ENCODE measurements at regions not wholly inside any gene's neighbourhood (a gene's known extent, or its start where the extent isn't known, plus 50 kb on each side); places are given as distances from the start of the nearest gene placed in this dataset.

DNA sequence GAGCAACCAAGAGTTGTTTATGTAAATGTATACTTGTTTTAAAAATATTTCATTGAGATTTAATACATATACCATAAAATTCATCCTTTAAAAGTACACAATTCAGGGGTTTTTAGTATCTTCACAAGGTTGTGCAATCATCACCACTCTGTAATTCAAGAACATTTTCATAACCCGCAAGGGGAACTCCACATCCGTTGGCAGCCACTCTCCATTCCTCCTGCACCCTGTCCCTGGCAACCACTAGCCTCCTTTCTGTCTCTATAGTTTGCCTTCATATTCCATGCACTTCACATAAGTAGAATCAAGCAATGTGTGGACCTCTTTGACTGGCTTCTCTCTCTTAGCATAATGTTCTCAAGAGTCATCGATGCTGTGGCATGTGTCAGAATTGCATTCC lies 104.2 kb upstream of the PDE10A start:
- DNase-seq (ENCODE audit: low spot score): no peak
- Mint-ChIP-seq H3K36me3 (ENCODE audit: low read depth) (no peaks in the 10 kb centered on the region), H3K4me1 (peaks cover 10% of the 10 kb centered on the region; the same call in 2 of the 3 replicates), H3K4me3 (no peak overlapping the region), H3K27ac (no peak overlapping the region), H3K27me3 (ENCODE audit: insufficient read depth, low read depth, poor library complexity) (peaks cover 4% of the 10 kb centered on the region), H3K9me3 (peaks cover 4% of the 10 kb centered on the region; the same call in 1 of the 3 replicates)
- Histone ChIP-seq H3K27ac (ENCODE audit: low read depth) (no peak overlapping the region), H3K79me2 (replicated peaks; ENCODE audit: insufficient read depth) (no peaks in the 10 kb centered on the region), H3K4me2 (no peak overlapping the region), H3K9me2 (ENCODE audit: insufficient read depth) (no peaks in the 10 kb centered on the region), H3K27me3 (ENCODE audit: insufficient read depth) (peaks cover 7% of the 10 kb centered on the region; the same call in 1 of the 2 replicates), H4K20me1 (replicated peaks; ENCODE audit: insufficient read depth) (no peaks in the 10 kb centered on the region), H3F3A (replicated peaks; ENCODE audit: low read depth) (no peaks in the 10 kb centered on the region), H3K4me1 (ENCODE audit: insufficient read depth) (no peaks in the 10 kb centered on the region), H2AFZ (no peak overlapping the region), H3K4me3 (no peak overlapping the region), H3K36me3 (ENCODE audit: insufficient read depth) (no peaks in the 10 kb centered on the region)
- no peak for TF ChIP-seq EZH2 (IDR thresholded peaks at IDR 0.05; ENCODE audit: low read depth, unreplicated experiment)
- no peak for ATAC-seq

DNA sequence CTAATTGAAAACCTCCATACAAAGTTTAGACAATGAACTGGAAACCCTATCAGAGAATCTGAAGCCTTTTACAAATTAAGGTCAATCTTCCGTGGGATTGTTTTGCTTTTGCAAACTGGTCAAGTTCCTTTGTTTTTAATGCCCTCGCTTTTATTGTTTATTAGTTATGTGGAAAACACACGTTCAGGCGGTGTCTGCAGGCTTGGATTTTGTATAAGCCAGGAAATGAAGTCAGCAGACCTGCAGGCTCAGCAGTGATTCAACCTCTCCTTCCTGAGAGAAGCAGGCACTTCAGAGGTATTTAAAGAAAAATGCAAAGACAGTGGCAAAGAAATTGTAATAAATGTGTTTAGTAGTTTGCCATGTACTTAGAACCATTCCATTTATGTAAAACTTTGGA lies 103.4 kb upstream of the PDE10A start:
- Mint-ChIP-seq H3K27ac (no peak overlapping the region), H3K36me3 (ENCODE audit: low read depth) (no peaks in the 10 kb centered on the region), H3K4me3 (no peak overlapping the region), H3K27me3 (ENCODE audit: insufficient read depth, low read depth, poor library complexity) (peaks cover 4% of the 10 kb centered on the region), H3K9me3 (peaks cover 7% of the 10 kb centered on the region; the same call in 2 of the 3 replicates), H3K4me1 (peaks cover 10% of the 10 kb centered on the region; the same call in 2 of the 3 replicates)
- no peak for ATAC-seq
- H3K4me2 ChIP-seq: no peak overlapping the region
- no peaks in the 10 kb centered on the region for H4K20me1 ChIP-seq (replicated peaks; ENCODE audit: insufficient read depth)
- H3K79me2 ChIP-seq (replicated peaks; ENCODE audit: insufficient read depth): no peaks in the 10 kb centered on the region
- H3K4me1 ChIP-seq (ENCODE audit: insufficient read depth): no peaks in the 10 kb centered on the region
- no peak for DNase-seq (ENCODE audit: low spot score)
- no peak overlapping the region for H3K27ac ChIP-seq (ENCODE audit: low read depth)
- H3K9me2 ChIP-seq (ENCODE audit: insufficient read depth): no peaks in the 10 kb centered on the region
- no peaks in the 10 kb centered on the region for H3F3A ChIP-seq (replicated peaks; ENCODE audit: low read depth)
- H2AFZ ChIP-seq: no peak overlapping the region
- peaks cover 7% of the 10 kb centered on the region; the same call in 1 of the 2 replicates for H3K27me3 ChIP-seq (ENCODE audit: insufficient read depth)
- no peak overlapping the region for H3K4me3 ChIP-seq
- no peaks in the 10 kb centered on the region for H3K36me3 ChIP-seq (ENCODE audit: insufficient read depth)
- TF ChIP-seq JUNB (IDR thresholded peaks at IDR 0.05; ENCODE audit: unreplicated experiment) (no peak), EZH2phosphoT487 (IDR thresholded peaks at IDR 0.05; ENCODE audit: unreplicated experiment) (no peak), EZH2 (IDR thresholded peaks at IDR 0.05; ENCODE audit: low read depth, unreplicated experiment) (no peak), NANOG (IDR thresholded peaks at IDR 0.05; ENCODE audit: borderline replicate concordance) (no peak), ZNF114 (CRISPR knock-in tag; IDR thresholded peaks at IDR 0.05) (no peak), POLR2AphosphoS5 (IDR thresholded peaks at IDR 0.05; ENCODE audit: low read depth) (no peak)
- TF ChIP-seq, protein P1, sequence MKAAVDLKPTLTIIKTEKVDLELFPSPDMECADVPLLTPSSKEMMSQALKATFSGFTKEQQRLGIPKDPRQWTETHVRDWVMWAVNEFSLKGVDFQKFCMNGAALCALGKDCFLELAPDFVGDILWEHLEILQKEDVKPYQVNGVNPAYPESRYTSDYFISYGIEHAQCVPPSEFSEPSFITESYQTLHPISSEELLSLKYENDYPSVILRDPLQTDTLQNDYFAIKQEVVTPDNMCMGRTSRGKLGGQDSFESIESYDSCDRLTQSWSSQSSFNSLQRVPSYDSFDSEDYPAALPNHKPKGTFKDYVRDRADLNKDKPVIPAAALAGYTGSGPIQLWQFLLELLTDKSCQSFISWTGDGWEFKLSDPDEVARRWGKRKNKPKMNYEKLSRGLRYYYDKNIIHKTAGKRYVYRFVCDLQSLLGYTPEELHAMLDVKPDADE (IDR thresholded peaks at IDR 0.05): no peak
- TF ChIP-seq, protein P2, sequence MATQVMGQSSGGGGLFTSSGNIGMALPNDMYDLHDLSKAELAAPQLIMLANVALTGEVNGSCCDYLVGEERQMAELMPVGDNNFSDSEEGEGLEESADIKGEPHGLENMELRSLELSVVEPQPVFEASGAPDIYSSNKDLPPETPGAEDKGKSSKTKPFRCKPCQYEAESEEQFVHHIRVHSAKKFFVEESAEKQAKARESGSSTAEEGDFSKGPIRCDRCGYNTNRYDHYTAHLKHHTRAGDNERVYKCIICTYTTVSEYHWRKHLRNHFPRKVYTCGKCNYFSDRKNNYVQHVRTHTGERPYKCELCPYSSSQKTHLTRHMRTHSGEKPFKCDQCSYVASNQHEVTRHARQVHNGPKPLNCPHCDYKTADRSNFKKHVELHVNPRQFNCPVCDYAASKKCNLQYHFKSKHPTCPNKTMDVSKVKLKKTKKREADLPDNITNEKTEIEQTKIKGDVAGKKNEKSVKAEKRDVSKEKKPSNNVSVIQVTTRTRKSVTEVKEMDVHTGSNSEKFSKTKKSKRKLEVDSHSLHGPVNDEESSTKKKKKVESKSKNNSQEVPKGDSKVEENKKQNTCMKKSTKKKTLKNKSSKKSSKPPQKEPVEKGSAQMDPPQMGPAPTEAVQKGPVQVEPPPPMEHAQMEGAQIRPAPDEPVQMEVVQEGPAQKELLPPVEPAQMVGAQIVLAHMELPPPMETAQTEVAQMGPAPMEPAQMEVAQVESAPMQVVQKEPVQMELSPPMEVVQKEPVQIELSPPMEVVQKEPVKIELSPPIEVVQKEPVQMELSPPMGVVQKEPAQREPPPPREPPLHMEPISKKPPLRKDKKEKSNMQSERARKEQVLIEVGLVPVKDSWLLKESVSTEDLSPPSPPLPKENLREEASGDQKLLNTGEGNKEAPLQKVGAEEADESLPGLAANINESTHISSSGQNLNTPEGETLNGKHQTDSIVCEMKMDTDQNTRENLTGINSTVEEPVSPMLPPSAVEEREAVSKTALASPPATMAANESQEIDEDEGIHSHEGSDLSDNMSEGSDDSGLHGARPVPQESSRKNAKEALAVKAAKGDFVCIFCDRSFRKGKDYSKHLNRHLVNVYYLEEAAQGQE (IDR thresholded peaks at IDR 0.05; ENCODE audit: unreplicated experiment): no peak
- TF ChIP-seq, protein P3, sequence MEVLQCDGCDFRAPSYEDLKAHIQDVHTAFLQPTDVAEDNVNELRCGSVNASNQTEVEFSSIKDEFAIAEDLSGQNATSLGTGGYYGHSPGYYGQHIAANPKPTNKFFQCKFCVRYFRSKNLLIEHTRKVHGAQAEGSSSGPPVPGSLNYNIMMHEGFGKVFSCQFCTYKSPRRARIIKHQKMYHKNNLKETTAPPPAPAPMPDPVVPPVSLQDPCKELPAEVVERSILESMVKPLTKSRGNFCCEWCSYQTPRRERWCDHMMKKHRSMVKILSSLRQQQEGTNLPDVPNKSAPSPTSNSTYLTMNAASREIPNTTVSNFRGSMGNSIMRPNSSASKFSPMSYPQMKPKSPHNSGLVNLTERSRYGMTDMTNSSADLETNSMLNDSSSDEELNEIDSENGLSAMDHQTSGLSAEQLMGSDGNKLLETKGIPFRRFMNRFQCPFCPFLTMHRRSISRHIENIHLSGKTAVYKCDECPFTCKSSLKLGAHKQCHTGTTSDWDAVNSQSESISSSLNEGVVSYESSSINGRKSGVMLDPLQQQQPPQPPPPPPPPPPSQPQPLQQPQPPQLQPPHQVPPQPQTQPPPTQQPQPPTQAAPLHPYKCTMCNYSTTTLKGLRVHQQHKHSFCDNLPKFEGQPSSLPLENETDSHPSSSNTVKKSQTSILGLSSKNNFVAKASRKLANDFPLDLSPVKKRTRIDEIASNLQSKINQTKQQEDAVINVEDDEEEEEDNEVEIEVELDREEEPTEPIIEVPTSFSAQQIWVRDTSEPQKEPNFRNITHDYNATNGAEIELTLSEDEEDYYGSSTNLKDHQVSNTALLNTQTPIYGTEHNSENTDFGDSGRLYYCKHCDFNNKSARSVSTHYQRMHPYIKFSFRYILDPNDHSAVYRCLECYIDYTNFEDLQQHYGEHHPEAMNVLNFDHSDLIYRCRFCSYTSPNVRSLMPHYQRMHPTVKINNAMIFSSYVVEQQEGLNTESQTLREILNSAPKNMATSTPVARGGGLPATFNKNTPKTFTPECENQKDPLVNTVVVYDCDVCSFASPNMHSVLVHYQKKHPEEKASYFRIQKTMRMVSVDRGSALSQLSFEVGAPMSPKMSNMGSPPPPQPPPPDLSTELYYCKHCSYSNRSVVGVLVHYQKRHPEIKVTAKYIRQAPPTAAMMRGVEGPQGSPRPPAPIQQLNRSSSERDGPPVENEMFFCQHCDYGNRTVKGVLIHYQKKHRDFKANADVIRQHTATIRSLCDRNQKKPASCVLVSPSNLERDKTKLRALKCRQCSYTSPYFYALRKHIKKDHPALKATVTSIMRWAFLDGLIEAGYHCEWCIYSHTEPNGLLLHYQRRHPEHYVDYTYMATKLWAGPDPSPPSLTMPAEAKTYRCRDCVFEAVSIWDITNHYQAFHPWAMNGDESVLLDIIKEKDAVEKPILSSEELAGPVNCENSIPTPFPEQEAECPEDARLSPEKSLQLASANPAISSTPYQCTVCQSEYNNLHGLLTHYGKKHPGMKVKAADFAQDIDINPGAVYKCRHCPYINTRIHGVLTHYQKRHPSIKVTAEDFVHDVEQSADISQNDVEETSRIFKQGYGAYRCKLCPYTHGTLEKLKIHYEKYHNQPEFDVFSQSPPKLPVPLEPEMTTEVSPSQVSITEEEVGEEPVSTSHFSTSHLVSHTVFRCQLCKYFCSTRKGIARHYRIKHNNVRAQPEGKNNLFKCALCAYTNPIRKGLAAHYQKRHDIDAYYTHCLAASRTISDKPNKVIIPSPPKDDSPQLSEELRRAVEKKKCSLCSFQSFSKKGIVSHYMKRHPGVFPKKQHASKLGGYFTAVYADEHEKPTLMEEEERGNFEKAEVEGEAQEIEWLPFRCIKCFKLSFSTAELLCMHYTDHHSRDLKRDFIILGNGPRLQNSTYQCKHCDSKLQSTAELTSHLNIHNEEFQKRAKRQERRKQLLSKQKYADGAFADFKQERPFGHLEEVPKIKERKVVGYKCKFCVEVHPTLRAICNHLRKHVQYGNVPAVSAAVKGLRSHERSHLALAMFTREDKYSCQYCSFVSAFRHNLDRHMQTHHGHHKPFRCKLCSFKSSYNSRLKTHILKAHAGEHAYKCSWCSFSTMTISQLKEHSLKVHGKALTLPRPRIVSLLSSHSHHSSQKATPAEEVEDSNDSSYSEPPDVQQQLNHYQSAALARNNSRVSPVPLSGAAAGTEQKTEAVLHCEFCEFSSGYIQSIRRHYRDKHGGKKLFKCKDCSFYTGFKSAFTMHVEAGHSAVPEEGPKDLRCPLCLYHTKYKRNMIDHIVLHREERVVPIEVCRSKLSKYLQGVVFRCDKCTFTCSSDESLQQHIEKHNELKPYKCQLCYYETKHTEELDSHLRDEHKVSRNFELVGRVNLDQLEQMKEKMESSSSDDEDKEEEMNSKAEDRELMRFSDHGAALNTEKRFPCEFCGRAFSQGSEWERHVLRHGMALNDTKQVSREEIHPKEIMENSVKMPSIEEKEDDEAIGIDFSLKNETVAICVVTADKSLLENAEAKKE (CRISPR knock-in tag; IDR thresholded peaks at IDR 0.05): no peak
- TF ChIP-seq, protein P4, sequence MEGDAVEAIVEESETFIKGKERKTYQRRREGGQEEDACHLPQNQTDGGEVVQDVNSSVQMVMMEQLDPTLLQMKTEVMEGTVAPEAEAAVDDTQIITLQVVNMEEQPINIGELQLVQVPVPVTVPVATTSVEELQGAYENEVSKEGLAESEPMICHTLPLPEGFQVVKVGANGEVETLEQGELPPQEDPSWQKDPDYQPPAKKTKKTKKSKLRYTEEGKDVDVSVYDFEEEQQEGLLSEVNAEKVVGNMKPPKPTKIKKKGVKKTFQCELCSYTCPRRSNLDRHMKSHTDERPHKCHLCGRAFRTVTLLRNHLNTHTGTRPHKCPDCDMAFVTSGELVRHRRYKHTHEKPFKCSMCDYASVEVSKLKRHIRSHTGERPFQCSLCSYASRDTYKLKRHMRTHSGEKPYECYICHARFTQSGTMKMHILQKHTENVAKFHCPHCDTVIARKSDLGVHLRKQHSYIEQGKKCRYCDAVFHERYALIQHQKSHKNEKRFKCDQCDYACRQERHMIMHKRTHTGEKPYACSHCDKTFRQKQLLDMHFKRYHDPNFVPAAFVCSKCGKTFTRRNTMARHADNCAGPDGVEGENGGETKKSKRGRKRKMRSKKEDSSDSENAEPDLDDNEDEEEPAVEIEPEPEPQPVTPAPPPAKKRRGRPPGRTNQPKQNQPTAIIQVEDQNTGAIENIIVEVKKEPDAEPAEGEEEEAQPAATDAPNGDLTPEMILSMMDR (conservative IDR thresholded peaks at IDR 0.05; ENCODE audit: low read depth in 2 of 2): no peak

All from GM23338 (cell line).